GM19025 (cell line): ENCODE measurements at regions not wholly inside any gene's neighbourhood (a gene's known extent, or its start where the extent isn't known, plus 50 kb on each side); places are given as distances from the start of the nearest gene placed in this dataset.

Source experiments
- ATAC-seq: cut with Tn5 transposase; IDR thresholded peaks from one replicate; pipeline ENCODE4 v1.9.1; 2021; ENCODE audit warnings: mild to moderate bottlenecking, low read depth, moderate library complexity; ENCODE audit not compliant: unreplicated experiment

DNA sequence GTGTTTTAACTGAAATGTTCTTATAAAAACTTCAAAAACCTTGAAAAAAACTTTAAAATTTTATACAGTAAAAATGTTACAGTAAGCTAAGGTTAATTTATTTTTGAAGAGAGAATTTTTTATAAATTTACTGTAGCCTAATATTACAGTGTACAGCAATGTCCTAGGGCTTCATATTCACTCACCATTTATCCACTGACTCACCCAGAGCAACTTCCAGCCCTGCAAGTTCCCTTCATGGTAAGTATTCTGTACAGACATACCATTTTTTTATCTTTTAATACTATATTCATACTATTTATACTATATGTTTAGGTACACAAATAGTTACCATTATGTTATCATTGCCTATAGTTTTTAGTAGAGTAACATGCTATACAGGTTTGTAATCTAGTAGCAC is 396.7 kb upstream of the MMADHC start:
- ATAC-seq = no peak

DNA sequence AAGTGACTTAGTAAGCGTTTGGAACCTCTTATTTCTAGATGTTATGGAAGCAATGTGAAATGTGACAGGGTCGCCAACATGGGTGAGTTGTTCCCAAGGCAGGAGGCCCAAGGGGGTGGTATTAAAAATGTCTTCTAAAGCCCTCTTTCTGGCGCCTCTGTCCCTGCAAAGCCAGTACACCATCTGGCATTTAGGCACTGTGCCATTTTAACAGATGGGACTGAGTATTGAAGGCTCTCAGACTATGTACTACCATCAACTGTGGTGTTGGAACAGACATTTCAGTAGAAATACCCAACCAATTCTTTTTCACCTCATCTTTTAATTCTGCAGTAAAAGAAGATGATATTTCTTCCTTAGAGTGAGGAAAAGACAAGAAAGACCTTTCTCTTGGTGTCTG is 384.5 kb upstream of the MMADHC start:
- ATAC-seq = no peak

DNA sequence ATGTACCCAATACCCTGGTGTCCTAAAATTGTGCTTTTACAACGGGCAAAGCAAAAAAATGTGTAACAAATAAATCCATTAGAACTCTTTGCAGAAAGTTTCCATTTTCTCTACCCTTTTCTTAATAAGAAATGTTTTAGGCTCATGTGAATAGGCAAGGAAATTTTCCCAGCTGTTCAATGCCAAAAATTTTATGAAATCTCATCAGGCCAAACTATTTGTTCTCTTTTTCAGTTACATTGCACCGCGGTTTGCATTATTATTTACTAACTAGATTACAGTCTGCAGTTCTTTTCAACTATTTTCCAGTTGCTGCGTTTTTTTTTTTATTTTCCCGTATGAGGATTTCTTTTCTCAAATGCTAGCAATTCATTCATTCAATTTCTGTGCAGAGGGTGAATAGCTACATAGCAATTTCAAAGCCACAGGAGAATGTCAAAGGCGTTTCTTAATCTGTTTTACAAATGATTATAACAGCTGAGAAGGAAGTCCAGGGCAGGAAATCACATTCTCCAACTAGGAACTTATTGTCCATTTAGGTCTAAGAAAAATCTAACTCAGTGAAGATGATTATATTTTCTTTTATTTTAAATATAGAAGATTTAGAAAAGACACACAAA is 367.5 kb upstream of the MMADHC start:
- ATAC-seq = no peak

DNA sequence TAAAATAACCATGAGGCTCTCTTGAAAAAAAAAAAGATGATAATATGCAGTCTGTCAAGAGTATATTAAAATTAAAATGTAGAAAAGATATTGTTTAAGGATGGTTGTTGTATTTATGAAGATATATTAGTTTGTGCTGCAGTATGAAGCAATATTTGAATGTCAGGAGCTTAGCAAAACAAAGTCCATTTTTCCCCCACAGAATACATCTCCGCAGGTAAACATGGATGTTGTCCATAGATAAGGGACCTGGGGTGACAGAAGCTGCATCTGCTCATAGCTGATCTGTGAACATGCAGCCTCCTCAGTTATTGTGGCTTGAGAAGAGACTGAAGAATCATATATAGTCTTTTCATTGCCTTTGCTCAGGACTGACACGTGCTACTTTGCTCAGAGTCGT is 366.1 kb upstream of the MMADHC start:
- ATAC-seq = no peak

DNA sequence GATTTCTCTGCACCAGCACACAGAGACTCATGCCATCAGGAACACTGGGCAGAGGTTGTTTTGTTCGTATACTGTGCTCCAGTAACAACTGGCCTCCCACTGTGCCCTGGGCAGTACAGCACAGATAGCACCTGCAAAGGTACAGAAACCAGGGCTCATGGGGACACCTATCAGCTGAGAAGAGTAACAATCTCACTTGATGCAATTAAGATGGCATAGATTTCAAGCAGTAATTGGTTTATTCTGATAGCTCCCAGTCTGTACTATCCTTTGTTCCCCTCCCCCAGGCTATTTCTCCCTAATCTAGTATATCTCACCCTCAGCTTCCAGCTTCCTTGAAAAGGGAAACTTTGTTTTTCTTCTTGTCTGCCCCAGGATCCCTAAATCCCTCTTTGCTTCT is 343.9 kb upstream of the MMADHC start:
- ATAC-seq = no peak

DNA sequence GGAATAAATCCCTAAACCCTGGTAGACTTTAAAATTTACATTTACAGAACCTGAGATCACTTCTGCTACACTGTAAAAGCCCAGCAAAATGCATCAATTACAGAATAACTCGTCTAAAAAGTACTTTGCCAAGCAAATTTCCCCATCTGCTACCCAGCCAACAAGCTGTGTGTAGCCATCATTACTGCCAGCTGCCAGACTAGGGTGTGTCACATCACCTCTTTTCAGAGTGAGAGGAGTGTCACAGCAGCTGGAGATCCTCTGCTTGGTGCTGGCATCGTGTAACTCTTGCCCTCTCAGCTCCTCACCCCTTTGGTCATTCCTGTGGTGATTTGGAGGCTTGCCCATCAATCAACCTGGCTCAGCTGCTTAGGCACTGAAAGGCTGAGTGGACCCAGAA is 340.4 kb upstream of the MMADHC start:
- no peak for ATAC-seq

DNA sequence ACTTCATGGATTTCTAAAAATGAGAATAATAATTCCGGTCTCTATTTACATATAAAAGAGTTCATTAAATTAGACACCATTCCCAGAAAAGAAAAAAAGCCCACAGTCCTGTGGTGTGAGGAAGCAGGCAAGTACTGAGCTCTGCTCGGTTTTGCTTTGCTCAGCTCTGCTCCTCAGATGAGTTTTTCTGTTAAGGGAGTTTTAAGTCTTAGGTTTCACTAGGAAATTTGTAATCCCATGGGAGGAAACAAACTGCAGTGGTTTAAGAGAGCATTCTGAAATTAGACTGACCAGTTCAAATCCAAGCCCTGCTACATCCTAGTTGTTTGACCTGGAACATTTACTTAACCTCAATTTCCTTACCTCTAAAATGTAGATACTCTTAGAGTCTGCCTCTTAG is 338.6 kb upstream of the MMADHC start:
- ATAC-seq = no peak

DNA sequence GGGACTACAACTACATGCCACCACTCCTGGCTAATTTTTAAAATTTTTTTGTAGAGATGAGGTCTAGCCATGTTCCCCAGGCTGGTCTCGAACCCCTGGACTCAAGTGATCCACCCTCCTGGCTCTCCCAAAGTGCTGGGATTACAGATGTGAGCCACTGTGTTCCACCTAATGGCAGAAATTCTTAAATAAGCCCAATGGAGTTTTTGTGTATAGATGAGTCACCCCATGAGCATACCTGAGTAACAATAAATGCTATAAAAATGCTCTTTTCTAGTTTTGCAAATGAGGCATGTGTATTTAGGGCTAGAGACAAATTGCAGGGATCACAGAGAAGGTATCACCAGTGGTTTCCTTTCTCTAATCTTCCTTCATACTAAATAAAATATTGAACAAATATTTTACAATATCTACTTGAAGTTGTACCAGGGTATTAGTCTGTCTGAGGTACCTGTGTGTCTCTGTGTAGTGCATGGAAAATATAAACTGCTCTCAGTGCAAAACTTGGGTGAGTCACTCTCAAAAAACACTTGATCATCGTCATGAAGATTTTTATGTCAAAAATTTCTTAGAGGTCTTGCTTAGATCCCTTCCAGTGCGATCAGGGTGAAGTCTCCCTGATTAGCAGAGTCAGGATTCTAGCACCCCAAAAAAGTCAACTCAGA is 337.1 kb upstream of the MMADHC start:
- no peak for ATAC-seq

DNA sequence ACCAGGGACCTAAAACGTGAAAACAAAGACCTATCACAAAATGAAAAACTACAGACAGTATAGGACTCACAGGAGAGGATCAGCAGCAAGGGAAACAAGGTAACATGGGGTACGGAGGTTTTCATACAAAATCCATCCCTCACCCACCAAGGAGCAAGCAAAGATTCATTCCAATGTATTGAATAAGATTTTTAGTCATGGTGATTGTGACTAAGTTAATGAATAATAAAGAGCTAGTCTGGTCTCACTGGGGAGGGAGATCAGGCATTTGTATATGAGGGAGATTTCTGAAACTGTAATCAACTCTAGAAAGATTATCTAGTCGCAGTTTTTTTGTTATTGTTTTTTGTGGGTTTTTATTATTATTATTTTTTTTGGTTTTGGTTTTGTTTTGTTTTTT is 336.5 kb upstream of the MMADHC start:
- no peak for ATAC-seq

DNA sequence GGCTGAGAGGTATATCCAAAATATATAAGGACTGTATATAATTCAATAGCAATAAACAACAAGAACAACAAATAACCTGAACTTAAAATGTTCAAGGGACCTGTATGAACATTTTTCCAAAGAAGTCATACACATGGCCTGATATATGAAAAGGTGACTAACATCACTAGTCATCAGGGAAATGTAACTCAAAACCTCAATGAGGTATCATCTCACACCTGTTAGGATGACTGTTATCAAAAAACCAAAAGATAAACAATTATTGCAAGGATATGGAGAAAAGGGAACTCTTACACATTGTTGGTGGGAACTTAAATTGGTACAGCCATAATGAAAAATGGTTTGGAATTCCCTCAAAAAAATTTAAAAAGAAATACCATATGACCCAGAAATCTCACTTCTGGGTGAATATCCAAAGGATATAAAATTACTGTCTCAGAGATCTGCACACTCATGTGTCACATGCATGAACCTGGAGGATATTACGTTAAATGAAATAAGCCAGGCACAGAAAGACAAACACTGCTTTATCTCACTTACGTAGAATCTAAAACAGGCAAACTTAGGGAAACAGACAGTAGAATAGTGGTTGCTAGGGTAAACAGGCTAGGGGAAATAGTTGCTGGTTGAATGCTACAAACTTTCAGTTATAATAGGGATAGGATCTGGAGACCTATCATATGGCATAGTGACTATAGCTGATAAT is 334.5 kb upstream of the MMADHC start:
- no peak for ATAC-seq

DNA sequence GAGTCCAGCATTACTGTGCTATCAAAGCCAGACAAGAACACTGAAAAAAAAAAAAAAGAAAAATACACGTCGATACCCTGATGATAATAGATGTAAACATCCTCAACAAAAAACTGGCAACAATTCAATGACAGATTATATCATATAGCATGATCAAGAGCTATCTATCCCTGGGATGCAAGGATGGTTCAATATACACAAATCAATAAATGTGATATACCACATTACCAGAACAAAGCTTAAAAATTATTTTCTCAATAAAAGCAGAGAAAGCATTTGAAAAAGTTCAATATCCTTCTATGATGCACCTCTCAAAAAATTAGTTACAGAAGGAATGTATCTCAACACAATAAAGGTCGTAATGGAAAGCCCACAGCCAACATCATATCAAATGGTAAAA is 332.8 kb upstream of the MMADHC start:
- no peak for ATAC-seq

DNA sequence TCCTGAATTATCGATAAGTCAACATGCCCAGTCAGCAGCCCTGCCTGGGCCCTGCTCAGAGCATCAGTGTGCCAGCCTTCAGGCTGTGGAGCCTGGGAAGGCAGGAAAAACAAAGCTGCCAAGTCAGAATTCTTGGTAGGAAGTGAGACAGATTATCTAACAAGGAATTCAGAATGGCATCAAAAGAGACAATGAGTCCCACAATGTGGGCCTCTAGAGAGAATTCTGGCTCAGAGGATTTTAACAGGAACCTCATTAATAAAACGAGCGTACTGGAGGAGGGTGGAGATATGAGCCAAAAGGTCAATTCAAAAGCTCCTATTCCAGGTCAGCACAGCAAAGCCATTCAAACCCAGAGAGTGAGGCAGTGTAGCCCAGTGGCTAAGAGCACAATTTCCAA is 327.6 kb upstream of the MMADHC start:
- no peak for ATAC-seq

DNA sequence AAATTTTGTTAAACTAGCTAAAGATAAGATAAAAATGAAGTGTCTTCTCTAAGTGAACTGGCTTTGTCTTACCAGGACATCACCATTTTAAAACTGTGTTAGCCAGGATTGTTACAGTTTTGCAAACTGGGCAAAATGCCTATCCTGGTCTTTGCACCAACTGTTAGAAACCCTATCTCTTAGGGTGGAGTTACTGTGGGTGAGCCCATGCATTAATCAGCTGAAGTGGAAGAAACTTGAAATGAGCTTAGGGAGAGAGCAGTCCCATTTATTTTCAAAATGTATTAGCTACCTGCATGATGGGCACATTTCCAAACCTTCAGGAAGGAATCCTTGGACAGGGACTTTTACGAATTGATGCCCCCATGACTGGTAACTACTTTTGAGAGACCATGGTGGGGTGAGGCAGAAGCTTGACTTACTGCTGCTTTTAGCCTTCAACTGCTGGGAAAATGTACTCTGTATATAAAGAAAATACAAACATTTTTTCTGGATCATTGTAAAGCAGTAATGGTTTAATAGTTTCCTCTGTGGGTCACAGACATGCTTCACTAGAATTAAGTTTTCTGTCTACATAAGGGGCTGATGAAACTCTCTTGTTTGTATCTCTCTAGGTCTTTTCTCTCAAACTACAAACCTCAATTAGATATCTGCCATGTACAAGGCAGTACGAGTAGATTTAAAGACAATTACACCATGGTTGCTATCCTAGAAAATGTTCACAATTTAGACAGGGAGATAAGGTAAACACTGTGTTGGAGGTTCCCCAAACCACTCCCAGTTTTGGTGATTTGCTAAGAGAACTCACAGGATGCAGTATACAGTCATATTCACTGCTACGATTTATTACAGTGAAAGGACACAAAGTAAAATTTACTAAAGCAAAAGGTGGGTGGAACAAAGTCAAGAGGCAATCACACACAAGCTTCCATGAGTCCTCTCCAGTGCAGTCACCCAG is 321.4 kb upstream of the MMADHC start:
- ATAC-seq = no peak

DNA sequence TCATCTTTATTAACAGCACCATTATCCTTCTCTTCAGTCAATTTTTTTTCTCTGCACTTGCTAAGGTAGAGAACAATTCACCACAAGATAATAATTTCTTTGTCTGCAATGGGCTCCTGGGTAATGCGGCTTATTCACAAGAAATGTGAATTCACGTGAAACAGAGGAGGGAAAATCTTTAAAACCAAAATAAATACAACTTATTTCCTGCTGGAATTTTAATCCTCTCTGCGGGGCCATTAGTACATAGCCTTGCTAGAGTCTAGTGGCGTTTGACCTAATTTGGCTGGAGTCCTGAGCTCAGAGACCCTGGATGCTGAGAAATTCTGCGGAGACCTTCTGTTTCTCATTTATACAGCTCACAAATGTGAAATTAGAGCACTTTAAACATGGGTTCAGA is 319.3 kb upstream of the MMADHC start:
- no peak for ATAC-seq

DNA sequence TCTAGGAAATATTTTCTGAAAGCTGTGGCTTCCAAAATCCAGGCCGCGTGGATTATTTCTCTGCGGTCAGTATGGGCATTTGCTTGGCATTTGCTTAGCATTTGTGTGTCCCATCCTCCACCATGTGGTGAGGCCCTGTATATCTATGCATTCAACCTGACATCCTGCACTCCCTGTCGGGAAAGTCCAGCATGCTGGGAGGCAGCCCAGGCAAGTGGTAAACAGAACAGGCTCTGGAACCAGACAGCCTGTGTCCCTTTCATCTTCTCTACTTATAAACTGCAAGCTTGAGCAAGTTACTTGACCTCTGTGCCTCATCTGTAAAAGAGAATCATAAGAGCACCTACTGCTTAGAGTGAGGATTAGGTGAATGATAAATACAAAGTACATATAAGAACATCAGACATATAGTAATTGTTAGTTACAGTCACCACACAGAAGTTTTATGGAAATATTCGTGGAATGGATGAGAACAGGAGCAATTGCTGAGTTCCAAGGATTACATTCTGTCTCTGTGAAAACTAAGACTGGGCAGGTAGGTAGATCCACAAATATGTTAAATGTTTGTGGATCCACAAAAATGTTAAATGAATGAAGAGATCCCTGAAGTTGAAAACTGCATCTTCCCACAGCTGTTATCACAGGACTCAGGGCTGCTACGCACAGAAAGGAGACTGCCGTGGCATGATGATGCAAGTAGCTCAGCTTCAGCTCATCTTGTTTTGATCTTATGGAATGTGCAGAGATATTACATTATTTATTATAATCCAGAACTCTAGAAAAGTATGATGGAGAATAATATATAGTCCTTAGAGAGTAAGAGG is 317.0 kb upstream of the MMADHC start:
- no peak for ATAC-seq

DNA sequence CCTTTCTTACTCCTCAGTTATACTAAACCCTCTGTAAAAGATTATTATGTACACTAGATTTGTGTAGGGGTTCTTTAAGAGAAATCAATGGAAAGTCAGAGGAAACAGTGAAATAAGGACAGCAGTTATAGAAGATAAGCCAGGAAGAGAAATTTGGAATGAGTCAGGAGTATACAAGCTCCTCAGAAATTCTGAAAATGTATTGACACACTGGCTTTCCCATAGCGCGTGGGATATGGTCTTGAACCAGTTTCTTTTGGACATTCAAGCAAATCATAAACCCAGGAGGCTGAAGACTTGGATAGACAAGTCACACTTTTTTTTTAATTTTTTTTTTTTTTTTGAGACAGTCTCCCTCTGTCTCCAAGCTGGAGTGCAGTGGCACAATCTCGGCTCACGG is 316.1 kb upstream of the MMADHC start:
- ATAC-seq = no peak

DNA sequence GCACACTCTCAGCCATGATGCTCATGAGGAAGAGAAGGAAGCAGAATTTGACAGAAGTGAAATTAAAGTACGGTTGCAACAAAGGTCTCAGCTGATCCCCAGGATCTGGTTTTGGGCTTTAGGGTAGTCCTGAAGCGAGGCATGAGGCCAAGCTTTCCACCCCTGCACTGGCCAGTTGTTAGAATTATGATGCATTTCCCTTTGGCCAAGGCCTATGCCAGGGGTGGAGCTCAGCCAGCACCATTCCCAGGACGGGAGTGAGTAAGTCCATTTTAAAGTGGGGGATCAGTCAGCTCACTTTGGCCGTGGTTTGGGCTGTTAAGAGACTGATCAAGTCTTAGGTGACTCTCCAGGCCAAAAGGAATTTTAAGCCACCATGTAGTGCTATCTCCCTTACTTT is 314.5 kb upstream of the MMADHC start:
- no peak for ATAC-seq

DNA sequence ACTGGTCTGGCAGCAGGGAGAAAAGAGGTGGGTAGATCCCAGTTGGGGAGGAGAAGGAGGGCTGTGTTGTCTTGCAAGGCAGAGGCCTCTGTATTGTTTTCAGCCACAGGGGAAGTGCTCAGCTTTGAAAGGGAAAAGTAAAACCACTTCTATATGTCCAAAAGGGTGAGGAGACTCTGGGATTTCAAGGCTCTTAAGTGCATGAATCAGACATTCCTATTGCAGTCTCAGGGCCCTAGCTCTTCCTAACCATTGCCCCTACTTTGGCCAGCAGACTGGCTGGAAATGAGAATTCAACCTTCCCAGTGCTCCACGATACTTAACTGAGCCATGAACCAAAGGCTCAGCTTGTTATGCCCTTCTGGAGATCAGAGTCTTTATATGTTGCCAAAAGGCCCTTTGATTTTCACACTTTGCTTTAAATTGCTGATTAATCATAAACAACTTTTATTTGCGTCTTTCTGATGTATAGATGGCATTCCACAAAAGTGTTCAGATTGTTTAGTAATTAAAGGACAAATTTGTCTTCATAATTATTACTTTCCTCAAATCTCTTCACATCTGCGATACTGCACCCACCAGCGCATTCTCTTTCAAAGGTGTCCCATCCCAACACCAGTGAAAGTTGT is 313.8 kb upstream of the MMADHC start:
- ATAC-seq = no peak

DNA sequence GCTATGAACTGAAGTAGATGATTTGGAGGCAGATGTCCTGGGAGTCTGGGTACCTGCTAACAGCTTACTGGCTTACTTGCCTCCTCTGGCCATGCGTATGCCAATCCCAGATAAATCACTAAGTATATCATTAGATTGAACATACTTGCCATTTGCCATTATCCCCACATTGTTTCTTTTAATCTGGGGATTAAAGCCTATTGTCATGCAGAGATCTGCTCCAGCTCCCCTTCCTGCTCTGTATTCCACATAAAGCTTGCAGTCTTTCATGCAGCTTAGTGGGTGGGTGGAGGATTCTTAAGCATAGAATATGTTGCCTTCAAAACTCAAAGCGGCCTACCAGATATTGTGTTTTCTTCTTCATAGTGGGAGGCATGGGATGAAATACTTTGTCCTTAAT is 311.8 kb upstream of the MMADHC start:
- no peak for ATAC-seq

DNA sequence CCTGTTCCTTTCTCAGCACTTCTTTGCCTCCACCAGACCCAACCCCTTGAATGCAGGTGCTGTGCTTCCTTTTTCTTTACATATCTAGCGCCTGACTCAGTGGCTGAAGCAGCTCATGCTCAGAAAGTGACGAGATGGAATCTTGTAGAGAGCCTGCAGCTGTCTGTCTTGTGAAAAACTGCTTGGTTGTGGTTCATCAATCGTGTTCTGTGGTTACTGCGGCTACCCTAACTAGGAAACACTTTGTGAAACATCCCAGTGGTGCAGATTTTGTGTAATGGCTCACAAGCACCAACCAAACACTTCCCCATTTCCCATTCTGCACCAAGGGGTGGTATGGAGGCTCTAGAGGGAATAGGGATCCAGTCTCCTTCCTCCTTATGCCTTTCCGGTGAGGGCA is 307.2 kb upstream of the MMADHC start:
- ATAC-seq = no peak
